Erythroblast (primary cell): ENCODE measurements at regions not wholly inside any gene's neighbourhood (a gene's known extent, or its start where the extent isn't known, plus 50 kb on each side); places are given as distances from the start of the nearest gene placed in this dataset.

Experiments
- GATA1 ChIP-seq: IDR thresholded peaks from 2 replicates; pipeline ENCODE4 v1.6.1; 2011; ENCODE audit warnings: low read depth, mild to moderate bottlenecking, control low read depth, low read length, moderate library complexity
- POLR2A ChIP-seq: IDR thresholded peaks from 2 replicates; pipeline ENCODE4 v1.6.1; 2011; ENCODE audit warnings: mild to moderate bottlenecking, low read length

GRCh38 chr2:151180123-151180522, 81.5 kb downstream of the RBM43 start:
- TF ChIP-seq POLR2A (no peak), GATA1 (no peak)
